ENCODE measurements at regions not wholly inside any gene's neighbourhood (a gene's known extent, or its start where the extent isn't known, plus 50 kb on each side); places are given as distances from the start of the nearest gene placed in this dataset.

DNA sequence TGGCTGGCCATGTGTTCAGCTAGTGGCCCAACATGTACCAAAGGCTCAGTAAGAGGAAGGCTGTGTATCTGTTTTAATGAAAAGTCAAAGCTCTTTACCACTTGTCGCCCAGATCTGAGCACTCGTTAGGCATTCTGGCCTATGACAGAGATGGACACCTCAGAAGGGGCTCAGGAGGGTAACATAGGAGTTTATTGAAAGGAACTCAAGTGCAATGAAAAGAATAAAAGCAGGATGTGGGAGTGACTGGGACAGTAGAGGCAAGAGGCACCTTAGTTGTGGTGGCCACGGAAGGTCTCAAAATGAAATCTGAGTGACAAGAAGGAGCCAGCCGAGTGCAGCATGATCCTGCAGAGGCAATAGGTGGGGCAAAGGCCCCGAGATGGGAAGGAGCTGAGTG lies 309.7 kb downstream of the MN1 start:
- DNase-seq (ENCODE audit: low read depth, low spot score), result no peak

DNA sequence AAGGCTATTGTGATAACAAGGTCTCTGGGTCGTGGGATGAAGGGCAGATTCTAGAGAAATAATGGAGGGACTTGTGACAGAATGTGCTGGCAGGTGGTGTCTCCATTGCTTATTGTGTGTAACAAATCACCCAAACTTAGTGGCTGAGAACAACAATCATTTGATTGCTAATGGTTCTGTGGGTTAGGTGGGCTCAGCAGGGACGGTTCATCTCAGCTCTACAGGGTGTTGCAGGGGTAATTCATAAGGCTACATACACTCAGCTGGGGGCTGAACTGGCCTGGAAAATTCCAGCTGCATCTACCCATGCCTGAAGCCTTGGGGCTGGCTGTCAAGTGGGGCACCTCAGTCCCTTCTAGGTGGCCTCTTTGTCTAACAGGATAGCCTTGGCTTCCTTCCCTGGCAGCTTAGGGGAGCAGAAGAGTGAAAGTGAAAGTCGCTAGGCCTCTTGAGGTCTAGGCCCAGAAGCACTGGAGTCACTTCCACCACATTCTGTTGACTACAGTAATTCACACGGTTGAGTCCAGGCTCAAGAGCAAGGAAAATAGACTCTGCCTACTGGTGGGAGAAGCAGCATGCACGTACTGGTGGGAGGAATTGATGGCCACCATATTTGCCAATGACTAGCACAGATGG lies 308.9 kb downstream of the MN1 start:
- DNase-seq (ENCODE audit: low read depth, low spot score), result no peak

GRCh38 chr22:27493796-27494195 lies 307.8 kb downstream of the MN1 start:
- no peak for DNase-seq (ENCODE audit: low read depth, low spot score)

DNA sequence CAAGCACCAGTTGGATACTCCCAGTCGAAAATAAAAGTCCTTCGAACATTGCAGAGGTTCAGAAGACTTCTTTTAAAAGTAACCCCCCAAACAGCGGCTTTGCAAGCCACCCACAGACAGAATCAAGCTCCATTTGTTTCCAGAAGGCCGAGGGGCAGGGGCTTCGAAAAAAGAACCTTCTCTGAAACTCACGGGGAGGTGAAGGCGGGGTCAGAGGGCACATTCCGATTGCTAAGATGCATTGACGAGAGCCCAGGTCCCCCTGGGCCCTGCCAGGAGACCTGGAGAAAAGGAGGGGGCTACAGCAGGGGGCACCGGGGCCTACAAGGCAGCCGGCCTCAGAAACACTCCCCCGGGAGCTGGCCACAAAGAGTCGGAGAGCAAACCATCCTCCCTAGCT lies 306.8 kb downstream of the MN1 start:
- no peak for DNase-seq (ENCODE audit: low read depth, low spot score)

GRCh38 chr22:27495325-27495724 lies 306.2 kb downstream of the MN1 start:
- no peak for DNase-seq (ENCODE audit: low read depth, low spot score)

DNA sequence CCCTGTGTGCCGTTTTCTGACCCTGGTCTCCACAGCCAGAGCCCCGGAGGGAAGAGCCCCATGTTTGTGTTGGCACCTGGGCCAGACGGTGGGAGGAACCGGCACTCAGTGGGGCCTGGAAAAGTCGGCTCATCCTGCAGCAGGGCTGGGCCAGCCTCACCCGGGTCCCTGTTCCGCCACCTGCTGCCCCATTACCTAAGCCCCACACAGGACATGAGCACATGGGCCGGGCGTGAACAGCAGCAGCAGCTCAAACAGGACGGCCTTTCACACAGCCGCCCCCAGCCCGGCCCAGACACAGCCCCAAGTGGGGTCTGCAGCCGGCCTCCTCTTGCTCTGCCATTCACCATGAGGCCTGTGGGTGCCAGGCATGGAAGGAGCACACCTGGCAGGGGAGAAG lies 302.4 kb downstream of the MN1 start:
- DNase-seq (ENCODE audit: low read depth, low spot score), result no peak

- no peak for DNase-seq (ENCODE audit: low read depth, low spot score)
These were observed 300.2 kb downstream of the MN1 start for GRCh38 chr22:27501191-27501936.

DNA sequence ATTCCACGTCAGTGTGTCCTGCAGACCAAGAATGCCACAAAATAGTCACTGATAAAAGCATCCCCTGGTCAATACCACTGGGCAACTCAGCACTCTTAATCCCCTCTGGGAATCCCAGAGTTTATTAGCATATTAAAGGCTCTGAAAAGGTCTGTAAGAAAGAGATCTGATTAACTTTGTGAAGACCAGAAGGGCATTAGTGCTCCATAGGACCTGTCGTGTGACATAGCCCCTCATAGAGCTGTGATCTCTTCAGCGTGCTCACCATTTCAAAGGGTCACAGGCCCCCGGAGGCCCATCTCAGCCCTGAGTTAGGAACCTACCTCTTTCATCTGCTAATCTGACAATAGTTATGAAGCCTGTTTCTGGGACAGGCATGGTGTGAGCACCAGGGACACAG lies 299.2 kb downstream of the MN1 start:
- no peak for DNase-seq (ENCODE audit: low read depth, low spot score)

DNA sequence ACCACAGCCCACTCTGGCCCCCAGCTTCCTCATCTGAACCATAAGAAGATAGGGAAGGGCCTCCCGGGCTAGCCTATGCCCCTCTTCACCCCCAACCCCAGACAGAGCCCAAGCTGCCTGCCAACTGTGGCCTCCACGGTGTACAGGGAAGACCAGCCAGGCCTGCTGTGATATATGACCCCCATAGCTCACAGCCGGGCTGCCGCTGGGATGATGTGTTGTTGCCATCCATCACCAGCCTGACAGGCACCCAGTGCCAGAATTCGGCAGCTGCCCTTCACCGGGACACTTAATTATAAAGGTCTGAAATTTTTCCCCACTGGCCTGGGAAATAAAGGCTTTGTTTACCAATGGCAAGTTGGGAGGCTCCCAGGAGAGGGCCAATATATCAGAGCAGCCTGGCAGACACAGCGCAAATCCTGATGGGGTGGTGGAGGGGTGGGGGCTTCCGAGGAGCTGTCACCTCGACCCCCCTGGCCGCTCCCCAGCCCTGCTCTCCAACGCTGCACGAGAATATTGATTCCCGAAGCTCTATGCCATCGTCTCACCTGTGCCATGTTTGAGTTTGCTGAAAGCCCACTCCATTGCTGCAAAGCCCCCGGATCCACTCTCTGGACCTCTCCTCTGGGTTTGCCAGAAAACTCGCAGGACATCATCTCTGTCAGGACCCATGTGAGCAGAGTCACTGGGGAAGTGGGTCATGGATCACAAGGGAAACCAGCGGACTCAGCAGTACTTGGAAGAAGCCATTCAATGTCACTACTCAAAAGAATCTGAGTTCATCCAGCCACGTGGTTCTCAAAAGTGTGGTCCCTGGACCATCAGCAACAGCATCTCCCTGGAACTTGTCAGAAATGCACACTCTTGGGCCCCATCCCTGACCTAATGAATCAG lies 296.9 kb downstream of the MN1 start:
- no peak for DNase-seq (ENCODE audit: low read depth, low spot score)

GRCh38 chr22:27507111-27507611 lies 294.4 kb downstream of the MN1 start:
- no peak for DNase-seq (ENCODE audit: low read depth, low spot score)

DNA sequence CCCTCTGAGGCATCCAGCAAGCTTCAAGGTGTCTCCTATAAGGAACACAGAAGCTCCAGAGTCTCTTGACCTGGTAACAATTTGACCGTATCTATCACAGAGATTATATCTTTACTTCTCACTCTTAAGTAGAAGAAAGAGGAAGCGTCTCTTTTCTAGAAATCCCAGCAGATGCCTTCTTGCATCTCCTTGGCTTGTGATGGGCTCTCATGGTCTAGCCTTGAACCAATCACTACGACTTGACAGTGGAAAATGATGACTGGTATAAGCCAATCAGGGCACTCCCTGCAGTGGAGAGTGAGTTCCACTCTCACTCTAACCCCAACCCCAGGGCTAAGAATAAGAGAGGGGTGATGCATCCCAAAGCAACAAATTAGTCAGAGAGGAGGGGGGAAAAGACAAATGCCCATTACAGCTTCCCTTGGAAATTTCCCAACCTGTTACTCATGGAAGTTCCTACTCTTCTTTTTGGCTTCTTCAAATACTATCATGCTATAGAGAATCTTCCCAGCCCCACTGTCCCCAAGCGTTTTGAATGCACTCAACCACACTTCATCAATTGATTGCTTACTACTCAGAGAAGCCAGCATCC lies 293.5 kb downstream of the MN1 start:
- no peak for DNase-seq (ENCODE audit: low read depth, low spot score)

DNA sequence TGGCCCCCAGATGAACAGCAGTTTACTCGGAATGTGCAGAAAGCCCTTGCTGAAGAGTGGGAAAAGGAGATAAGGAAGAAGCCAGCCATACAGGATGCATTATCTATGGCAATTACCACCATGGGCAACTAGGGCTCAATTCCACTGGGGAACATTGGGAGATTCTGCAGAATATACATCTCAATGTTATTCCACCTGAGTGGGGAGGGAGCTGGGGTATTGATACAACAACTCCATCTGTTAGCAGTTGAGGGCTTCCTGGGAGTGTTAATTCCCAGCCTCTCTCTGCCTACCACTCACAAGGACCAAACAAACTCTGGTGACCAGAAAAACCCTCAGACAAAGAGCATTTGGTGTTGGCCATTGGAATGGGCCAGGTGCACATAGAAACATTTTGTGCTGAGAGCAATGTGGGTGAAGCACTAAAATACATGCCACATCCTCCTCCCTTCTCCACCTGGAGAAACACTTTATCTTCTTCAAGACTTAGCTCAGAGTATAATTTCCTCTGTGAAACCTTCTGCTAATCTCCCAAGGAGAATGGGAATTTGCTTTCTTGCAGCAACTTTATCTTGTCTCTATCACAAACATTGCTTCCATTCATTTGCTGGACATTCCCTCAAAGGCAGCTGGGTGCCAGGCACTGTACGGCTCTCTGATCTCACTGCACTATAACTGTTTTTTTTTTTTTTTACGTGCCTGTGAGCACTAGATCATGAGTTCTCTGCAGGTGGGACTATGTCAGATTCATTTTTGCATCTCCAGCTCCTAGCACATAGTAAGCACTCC lies 292.2 kb downstream of the MN1 start:
- DNase-seq (ENCODE audit: low read depth, low spot score), result no peak

GRCh38 chr22:27510024-27510423 lies 291.5 kb downstream of the MN1 start:
- no peak for DNase-seq (ENCODE audit: low read depth, low spot score)

GRCh38 chr22:27512283-27512761 lies 289.2 kb downstream of the MN1 start:
- DNase-seq (ENCODE audit: low read depth, low spot score), result peak; percentile 71

- DNase-seq (ENCODE audit: low read depth, low spot score), result no peak
These were observed 288.5 kb downstream of the MN1 start for GRCh38 chr22:27513021-27513420.

DNA sequence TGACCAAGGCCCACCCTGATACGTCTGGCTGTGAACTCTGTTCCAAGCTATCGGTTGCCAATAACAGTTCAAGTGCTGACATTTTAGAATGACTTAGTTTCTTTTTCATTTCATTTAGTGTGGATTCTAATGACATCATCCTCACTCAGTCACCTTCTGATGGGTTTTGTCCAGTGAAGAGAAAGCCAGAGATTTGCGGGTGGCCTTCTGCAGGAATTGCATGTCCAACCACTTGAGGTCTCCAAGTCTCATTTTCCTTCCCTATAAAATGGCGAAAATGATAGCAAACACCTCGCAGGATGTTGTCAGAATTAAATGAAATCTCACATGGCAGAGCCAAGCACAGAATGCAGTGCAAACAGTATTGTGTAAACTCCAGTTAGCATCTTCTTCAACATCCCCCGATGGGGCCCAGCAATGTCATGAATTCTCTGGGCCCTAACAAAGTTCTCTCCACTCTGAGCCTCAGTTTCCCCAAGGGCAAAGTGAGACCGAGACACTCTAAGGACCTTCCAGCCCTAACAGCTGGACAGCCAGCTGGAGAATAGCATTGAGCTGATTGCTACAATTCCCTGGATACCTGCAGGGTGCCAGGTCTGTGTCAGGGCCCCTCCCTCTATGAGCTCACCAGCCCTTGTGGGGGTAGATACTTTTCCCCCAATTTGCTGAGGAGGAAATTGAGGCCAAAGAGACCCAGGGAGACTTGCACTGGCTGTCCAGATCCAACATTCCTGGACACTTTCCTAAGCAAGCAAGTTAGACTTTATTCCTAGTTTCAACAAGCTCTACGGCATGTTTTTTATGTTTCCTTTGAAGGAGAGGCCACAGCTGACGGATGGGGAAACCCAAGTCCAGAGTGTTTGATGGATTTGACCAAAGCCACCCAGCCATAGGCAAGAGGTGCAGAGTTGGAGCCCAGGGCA lies 286.7 kb downstream of the MN1 start:
- no peak for DNase-seq (ENCODE audit: low read depth, low spot score)

DNA sequence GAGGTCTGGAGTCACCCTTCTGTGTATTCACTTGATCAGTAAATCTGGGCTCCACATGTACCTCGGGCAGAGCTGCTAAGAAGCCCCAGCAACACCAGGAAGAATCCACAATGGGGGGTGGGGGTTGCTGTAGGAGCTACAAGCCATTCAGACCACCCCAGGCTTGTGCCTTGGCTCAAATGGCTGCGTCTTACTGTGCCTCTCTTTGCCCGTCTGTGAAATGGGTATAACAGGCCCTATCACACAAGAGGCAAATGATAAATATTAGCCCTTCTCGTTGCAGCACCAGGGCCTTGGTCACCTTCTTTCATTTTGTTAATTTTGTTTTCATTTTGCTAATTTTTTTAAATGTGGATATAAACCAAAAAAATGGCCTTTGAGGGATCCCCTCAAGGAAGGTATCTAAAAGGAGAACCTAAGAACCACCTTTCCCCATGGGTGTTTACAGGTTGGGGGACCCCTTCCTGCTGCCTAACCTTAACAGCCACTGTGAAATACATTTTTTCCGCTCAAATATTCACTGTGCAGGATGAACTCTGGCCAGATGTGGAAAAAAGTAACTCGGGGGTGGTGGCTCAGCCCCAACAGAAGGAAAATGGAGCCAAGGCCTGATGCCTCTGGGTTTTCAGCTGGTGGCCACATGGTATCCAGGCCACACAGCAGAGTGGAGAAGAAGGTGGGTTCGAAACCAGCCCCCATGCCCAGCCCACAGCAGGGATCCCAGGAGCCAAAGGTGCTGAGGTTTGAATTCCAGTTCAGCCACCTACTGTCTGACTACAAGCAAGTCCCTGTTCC lies 284.0 kb downstream of the MN1 start:
- DNase-seq (ENCODE audit: low read depth, low spot score), result no peak

DNA sequence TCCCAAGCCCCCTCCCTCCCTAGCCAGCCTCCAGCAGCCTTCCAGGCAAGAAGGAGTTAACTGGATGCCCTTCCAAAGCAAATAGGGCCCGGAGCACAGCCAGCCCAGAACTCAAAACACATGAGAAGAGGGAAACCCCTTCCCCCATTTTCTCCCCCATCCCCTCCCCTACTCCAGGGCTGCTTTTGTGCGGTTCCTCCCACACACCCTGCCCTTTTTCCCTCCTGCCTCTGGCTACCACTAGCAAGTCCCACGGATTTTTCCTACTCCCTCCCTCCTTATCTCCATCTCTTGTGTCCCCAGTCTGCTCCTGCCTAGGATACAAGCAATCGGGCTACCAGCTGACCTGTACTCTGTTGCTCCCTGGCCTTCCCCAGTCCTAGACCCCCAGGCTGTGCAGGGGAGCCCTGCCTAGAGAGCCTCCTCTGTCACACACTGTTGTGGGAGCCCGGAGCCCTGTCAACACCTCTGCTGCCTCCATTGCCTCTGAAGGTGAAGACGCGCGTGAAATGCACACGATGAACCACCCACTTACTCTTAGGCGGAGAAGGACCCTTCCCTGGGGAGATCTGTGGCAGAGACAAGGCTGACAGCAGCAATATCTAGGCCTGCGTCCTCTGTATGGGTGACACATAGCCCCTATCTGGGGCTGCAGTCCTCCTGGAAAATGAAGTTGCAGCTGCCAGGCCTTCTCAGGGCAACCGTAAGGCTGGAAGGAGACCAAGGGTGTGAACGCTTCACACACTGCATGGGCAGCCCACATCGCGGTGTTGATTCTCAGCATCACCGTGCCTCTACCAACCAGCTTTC lies 282.8 kb downstream of the MN1 start:
- DNase-seq (ENCODE audit: low read depth, low spot score), result no peak

Data from brain pericyte (primary cell).